Astrocyte of the spinal cord (primary cell): ENCODE measurements at regions not wholly inside any gene's neighbourhood (a gene's known extent, or its start where the extent isn't known, plus 50 kb on each side); places are given as distances from the start of the nearest gene placed in this dataset.

Experiments used
- DNase-seq: peaks from one replicate; pipeline ENCODE4 v3.0.0; 2011; ENCODE audit warnings: low read depth, low spot score
- H3K4me3 ChIP-seq: 2 replicates; pipeline ENCODE4 v1.5.1; 2011; ENCODE audit warnings: low read depth, mild to moderate bottlenecking, low read length, moderate library complexity
- in situ Hi-C: cut with HindIII; loops from 2 replicates; pipeline ENCODE4 v1.10.0; 2017; ENCODE audit warnings: low sequenced_read_pairs
- TF ChIP-seq, protein P1 (sequence below): IDR thresholded peaks from 2 replicates; pipeline ENCODE4 v1.5.1; 2012; ENCODE audit warnings: low read depth, mild to moderate bottlenecking, low read length, inconsistent platforms

DNA sequence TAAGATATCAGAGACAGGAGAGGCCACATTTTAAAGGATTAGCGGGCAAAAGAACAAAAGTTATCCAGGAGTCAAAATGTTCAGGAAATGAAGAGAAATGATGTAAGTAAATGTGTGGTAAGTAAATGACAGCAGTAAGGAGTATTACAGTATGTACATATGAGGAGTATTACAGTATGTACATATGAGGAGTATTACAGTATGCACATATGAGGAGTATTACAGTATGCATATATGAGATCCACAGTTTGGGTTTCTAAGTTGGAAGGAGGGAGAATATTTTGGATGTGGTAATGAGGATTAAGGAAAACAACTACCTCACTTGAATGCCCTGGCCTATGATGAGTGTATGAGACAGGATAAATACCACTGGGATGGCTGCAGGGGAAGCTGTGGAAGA lies 192.4 kb upstream of the DGKB start:
- H3K4me3 ChIP-seq = no peak overlapping the region
- TF ChIP-seq, protein P1, sequence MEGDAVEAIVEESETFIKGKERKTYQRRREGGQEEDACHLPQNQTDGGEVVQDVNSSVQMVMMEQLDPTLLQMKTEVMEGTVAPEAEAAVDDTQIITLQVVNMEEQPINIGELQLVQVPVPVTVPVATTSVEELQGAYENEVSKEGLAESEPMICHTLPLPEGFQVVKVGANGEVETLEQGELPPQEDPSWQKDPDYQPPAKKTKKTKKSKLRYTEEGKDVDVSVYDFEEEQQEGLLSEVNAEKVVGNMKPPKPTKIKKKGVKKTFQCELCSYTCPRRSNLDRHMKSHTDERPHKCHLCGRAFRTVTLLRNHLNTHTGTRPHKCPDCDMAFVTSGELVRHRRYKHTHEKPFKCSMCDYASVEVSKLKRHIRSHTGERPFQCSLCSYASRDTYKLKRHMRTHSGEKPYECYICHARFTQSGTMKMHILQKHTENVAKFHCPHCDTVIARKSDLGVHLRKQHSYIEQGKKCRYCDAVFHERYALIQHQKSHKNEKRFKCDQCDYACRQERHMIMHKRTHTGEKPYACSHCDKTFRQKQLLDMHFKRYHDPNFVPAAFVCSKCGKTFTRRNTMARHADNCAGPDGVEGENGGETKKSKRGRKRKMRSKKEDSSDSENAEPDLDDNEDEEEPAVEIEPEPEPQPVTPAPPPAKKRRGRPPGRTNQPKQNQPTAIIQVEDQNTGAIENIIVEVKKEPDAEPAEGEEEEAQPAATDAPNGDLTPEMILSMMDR = no peak
- in situ Hi-C loops = no loop called here
- no peak for DNase-seq

DNA sequence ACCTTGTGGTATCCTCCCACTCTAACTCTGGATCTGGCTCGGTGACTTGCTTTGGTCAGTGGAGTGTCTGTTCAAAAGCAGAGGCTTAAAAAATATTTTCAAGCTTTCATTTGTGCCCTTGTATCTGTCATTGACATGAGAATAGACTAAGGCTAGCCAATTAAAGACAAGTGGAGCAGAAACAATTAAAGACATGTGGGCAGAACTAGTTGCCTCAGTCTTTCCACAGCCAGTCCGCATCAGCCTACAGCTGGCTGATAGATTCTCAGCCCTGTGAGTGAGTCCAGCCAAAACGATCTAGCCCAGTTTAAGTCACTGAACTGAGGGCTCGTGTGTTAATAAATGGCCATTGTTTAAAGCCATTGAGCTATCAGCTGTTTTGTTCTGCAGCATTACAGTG lies 185.2 kb upstream of the DGKB start:
- no peak overlapping the region for H3K4me3 ChIP-seq
- TF ChIP-seq, protein P1 = no peak
- in situ Hi-C loops = no loop called here
- DNase-seq = no peak

DNA sequence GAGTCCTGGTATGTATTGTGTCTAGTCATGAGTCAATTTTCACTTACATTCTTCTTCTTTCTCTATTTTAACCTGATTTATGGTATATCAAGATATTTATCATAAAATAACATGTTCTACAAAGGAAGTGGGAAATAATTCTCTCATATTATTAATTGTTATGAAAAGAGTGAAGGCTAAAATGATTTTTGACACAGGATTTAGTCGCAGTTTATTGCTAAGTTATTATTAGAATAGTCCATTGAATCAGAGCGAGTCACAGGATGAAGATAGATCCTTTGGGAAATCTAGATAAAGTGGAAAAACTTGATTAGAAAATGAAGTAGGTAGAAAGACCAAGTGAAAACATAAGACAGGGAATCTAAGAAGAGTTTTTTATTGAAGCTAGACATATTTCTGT lies 184.3 kb upstream of the DGKB start:
- no peak overlapping the region for H3K4me3 ChIP-seq
- TF ChIP-seq, protein P1 = no peak
- DNase-seq = no peak
- in situ Hi-C loops = no loop called here

DNA sequence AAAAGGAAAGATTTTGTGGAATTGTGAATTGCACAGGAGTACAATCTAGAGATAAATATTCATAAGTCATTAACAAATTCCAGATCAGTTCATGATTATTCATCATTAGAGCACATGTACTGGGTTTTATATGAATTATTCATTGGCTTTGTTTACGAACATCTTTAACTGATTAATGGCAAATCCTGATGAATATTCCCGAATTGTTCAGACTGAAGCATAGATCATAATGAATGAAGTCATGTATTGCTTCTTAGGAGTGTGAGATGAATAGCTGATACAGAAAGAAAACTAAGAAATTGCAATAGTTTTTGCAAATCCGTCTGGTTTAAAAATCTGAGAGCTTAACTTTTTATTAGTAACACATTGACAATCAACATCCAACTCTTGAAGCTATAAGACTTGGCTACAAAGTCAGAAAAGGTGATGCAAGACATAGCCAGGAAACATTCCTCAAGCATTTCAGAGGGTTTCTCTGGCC lies 183.6 kb upstream of the DGKB start:
- no peak overlapping the region for H3K4me3 ChIP-seq
- in situ Hi-C loops = no loop called here
- no peak for DNase-seq
- TF ChIP-seq, protein P1 = no peak

DNA sequence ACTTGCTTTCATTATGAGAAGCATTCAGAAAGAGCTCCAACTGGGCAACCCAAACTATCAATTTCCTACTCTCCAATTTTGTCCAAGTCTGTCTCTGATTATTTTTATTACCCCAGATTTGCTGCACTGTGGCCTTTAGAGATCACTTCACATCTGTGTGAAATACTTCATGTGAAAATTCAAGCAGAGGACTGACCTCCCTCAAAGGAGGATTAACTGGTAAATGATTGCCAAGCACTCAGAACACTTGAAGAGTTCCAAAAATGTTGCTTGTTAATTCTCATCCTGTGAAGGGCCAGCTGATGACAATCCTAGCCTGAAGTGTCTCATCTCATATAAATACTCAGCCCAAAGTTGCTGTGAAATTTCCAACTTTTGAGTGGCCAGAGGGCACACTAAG lies 182.8 kb upstream of the DGKB start:
- no peak for DNase-seq
- no peak overlapping the region for H3K4me3 ChIP-seq
- in situ Hi-C loops = no loop called here
- TF ChIP-seq, protein P1 = no peak

DNA sequence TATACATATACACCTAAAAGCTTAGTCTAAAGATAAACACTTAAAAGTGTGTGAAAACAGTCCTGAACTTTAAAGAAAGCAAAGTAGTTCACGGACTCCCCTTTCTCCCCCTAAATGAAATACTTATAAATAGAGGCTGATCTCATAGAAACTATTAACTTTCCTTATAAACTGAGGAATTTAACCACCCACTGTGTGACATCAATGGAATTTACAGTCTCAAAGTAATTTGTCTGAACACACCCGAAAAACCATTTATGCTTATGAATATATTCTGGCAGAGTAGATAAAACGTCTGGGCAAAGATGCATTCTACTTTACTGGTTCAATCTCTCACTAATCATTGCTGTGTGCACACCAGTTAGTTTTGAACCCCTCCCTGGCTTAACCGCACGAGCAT lies 181.8 kb upstream of the DGKB start:
- TF ChIP-seq, protein P1 = no peak
- in situ Hi-C loops = no loop called here
- no peak overlapping the region for H3K4me3 ChIP-seq
- peak; percentile 12 for DNase-seq

DNA sequence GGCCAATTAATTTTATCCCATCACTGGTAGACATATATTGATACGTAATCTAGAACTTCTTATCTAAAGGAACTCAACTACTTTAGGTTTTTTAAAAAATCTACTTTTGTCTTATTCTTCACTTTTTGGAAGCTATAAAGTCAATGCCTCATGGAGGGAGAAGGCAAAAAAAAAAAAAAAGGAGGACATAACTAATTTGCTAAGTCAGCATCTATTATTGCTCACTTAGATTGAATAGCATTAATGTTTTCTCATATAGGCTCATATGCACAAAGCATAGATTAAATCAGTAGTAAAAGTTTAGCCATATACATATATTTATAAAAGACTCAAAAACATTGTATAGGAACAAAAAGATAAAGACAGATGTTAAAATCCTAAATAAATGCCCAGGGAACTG lies 179.3 kb upstream of the DGKB start:
- in situ Hi-C loops = no loop called here
- TF ChIP-seq, protein P1 = no peak
- no peak overlapping the region for H3K4me3 ChIP-seq
- DNase-seq = no peak
